Lung (tissue), 11 donors: ENCODE measurements at regions not wholly inside any gene's neighbourhood (a gene's known extent, or its start where the extent isn't known, plus 50 kb on each side); places are given as distances from the start of the nearest gene placed in this dataset.

Experiments
- ATAC-seq: fragments of 200-7000 bp; cut with Tn5 transposase; one replicate; pipeline ENCODE4 v1.9.1; 2020; ENCODE audit warnings: moderate number of reproducible peaks; ENCODE audit not compliant: insufficient read depth, low FRiP score
- DNase-seq, 3 donors: peaks; one replicate each; pipeline ENCODE4 v3.0.0-alpha.2; 2013 to 2017
- H3K27ac ChIP-seq, 2 donors: one replicate each; pipeline ENCODE4 v1.5.1; 2013; ENCODE audit warnings: mild to moderate bottlenecking in 2 of 2, moderate library complexity in 2 of 2, control low read depth in 1 of 2, inconsistent platforms in 1 of 2, low read depth in 1 of 2, low read length in 1 of 2
- H3K27me3 ChIP-seq, 3 donors: one replicate each; pipeline ENCODE4 v1.5.1; 2013; ENCODE audit warnings: low read length in 2 of 3; ENCODE audit not compliant: control insufficient read depth in 3 of 3, insufficient read depth in 3 of 3
- H3K36me3 ChIP-seq, 4 donors: one replicate each; pipeline ENCODE4 v1.5.1; 2013; ENCODE audit warnings: low read length in 4 of 4, mild to moderate bottlenecking in 1 of 4, moderate library complexity in 1 of 4; ENCODE audit not compliant: control insufficient read depth in 4 of 4, insufficient read depth in 4 of 4
- H3K4me1 ChIP-seq, 5 donors: one replicate each; pipeline ENCODE4 v1.5.1; 2013; ENCODE audit warnings: low read length in 5 of 5, mild to moderate bottlenecking in 2 of 5, moderate library complexity in 1 of 5; ENCODE audit not compliant: control insufficient read depth in 5 of 5, insufficient read depth in 5 of 5
- H3K4me3 ChIP-seq: one replicate; pipeline ENCODE4 v1.5.1; 2013; ENCODE audit warnings: mild to moderate bottlenecking, control low read depth, moderate library complexity
- H3K9ac ChIP-seq, 2 donors: one replicate each; pipeline ENCODE4 v1.5.1; 2013; ENCODE audit warnings: low read length in 2 of 2, control low read depth in 1 of 2; ENCODE audit not compliant: insufficient read depth in 1 of 2
- H3K9me3 ChIP-seq, 4 donors: one replicate each; pipeline ENCODE4 v1.5.1; 2013; ENCODE audit warnings: low read length in 3 of 4, mild to moderate bottlenecking in 1 of 4, moderate library complexity in 1 of 4; ENCODE audit not compliant: control insufficient read depth in 4 of 4, insufficient read depth in 3 of 4
- CTCF ChIP-seq: IDR thresholded peaks from 2 replicates; pipeline ENCODE4 v1.5.1; 2012; ENCODE audit warnings: mild to moderate bottlenecking; ENCODE audit errors: control extremely low read depth, extremely low read depth
- WGBS, 2 donors: extraction: QIAGEN DNeasy Blood & Tissue Kit; methylation state at CpG; one replicate each; pipeline ENCODE4 v1.1.7; 2013; 5-methylcytosine and 5-hydroxymethylcytosine counted together
- donor health status: control.
- donor health status: control.
- donor health status: Bipolar disorder and iron deficiency.
- donor health status: healthy.
- donor health status: DM: yes; HTN: yes; CAD: no.

- 50 to 63% methylated on average over 8 of the region's 8 CpGs for WGBS, 2 donors
Measured at GRCh38 chr13:26501641-26502040, 55.8 kb upstream of the WASF3 start.

GRCh38 chr13:26502826-26503225, 54.7 kb upstream of the WASF3 start:
- no peak for TF ChIP-seq CTCF
- Histone ChIP-seq H3K27me3 (no peaks in the 10 kb centered on the region), H3K9me3 (peaks cover 0 to 3% (median 0%) of the 10 kb centered on the region in 4 donors), H3K27ac (no peak overlapping the region), H3K36me3 (no peaks in the 10 kb centered on the region), H3K4me3 (no peak overlapping the region), H3K4me1 (peaks cover 0 to 15% (median 0%) of the 10 kb centered on the region in 5 donors), H3K9ac (no peak overlapping the region)
- ATAC-seq: no peak
- DNase-seq: no peak
- 21 to 33% methylated on average over 12 of the region's 12 CpGs for WGBS, 2 donors

More at GRCh38 chr13:26501641-26502040, 55.8 kb upstream of the WASF3 start:
- Histone ChIP-seq H3K4me1 (peaks cover 0 to 15% (median 0%) of the 10 kb centered on the region in 5 donors), H3K36me3 (no peaks in the 10 kb centered on the region), H3K9me3 (peaks cover 0 to 3% (median 0%) of the 10 kb centered on the region in 4 donors), H3K4me3 (no peak overlapping the region), H3K27me3 (no peaks in the 10 kb centered on the region), H3K9ac (no peak overlapping the region), H3K27ac (no peak overlapping the region)
- DNase-seq (no peak), ATAC-seq (no peak)
- TF ChIP-seq CTCF: no peak

- no peak for ATAC-seq
- Histone ChIP-seq H3K4me3 (no peak overlapping the region), H3K36me3 (no peaks in the 10 kb centered on the region), H3K9me3 (peaks cover 0 to 3% (median 0%) of the 10 kb centered on the region in 4 donors), H3K27me3 (no peaks in the 10 kb centered on the region), H3K9ac (no peak overlapping the region), H3K4me1 (peaks cover 0 to 9% (median 0%) of the 10 kb centered on the region in 5 donors), H3K27ac (no peak overlapping the region)
- TF ChIP-seq CTCF: no peak
- 74 to 76% methylated on average over 8 of the region's 8 CpGs for WGBS, 2 donors
- DNase-seq: no peak
Measured at GRCh38 chr13:26503826-26504594, 53.5 kb upstream of the WASF3 start.
